ENCODE measurements at regions not wholly inside any gene's neighbourhood (a gene's known extent, or its start where the extent isn't known, plus 50 kb on each side); places are given as distances from the start of the nearest gene placed in this dataset.

GRCh38 chr17:71948703-71949422 lies 172.0 kb upstream of the SOX9 start:
- Mint-ChIP-seq H3K27me3 (ENCODE audit: low read depth) (peaks cover 3% of the 10 kb centered on the region), H3K4me3 (no peak overlapping the region), H3K4me1 (no peaks in the 10 kb centered on the region), H3K27ac (no peak overlapping the region), H3K9me3 (peaks cover 15% of the 10 kb centered on the region), H3K36me3 (no peaks in the 10 kb centered on the region)
- DNase-seq (ENCODE audit: low spot score in 2 of 2, unreplicated experiment in 2 of 2): no peak
- TF ChIP-seq CTCF (IDR thresholded peaks at IDR 0.05; ENCODE audit: unreplicated experiment): no peak

GRCh38 chr17:71959154-71959553 lies 161.7 kb upstream of the SOX9 start:
- TF ChIP-seq CTCF (IDR thresholded peaks at IDR 0.05; ENCODE audit: unreplicated experiment): no peak
- Mint-ChIP-seq H3K9me3 (peaks cover 9% of the 10 kb centered on the region), H3K4me1 (no peaks in the 10 kb centered on the region), H3K27me3 (ENCODE audit: low read depth) (no peaks in the 10 kb centered on the region), H3K36me3 (no peaks in the 10 kb centered on the region), H3K4me3 (no peak overlapping the region), H3K27ac (no peak overlapping the region)
- DNase-seq (ENCODE audit: low spot score in 2 of 2, unreplicated experiment in 2 of 2): no peak

GRCh38 chr17:71963351-71963750 lies 157.5 kb upstream of the SOX9 start:
- no peak for DNase-seq (ENCODE audit: low spot score in 2 of 2, unreplicated experiment in 2 of 2)
- no peaks in the 10 kb centered on the region for H3K4me1 Mint-ChIP-seq
- H3K9me3 Mint-ChIP-seq: peaks cover 9% of the 10 kb centered on the region
- H3K27me3 Mint-ChIP-seq (ENCODE audit: low read depth): no peaks in the 10 kb centered on the region
- no peaks in the 10 kb centered on the region for H3K36me3 Mint-ChIP-seq
- TF ChIP-seq CTCF (IDR thresholded peaks at IDR 0.05; ENCODE audit: unreplicated experiment): no peak
- no peak overlapping the region for H3K4me3 Mint-ChIP-seq
- no peak overlapping the region for H3K27ac Mint-ChIP-seq

GRCh38 chr17:71963791-71964190 lies 157.0 kb upstream of the SOX9 start:
- no peaks in the 10 kb centered on the region for H3K27me3 Mint-ChIP-seq (ENCODE audit: low read depth)
- peaks cover 9% of the 10 kb centered on the region for H3K9me3 Mint-ChIP-seq
- TF ChIP-seq CTCF (IDR thresholded peaks at IDR 0.05; ENCODE audit: unreplicated experiment): no peak
- no peak overlapping the region for H3K27ac Mint-ChIP-seq
- H3K36me3 Mint-ChIP-seq: no peaks in the 10 kb centered on the region
- H3K4me1 Mint-ChIP-seq: no peaks in the 10 kb centered on the region
- H3K4me3 Mint-ChIP-seq: no peak overlapping the region
- DNase-seq (ENCODE audit: low spot score in 2 of 2, unreplicated experiment in 2 of 2): no peak

GRCh38 chr17:71964559-71964958 lies 156.3 kb upstream of the SOX9 start:
- Mint-ChIP-seq H3K27me3 (ENCODE audit: low read depth) (no peaks in the 10 kb centered on the region), H3K9me3 (peaks cover 9% of the 10 kb centered on the region), H3K4me1 (no peaks in the 10 kb centered on the region), H3K27ac (no peak overlapping the region), H3K4me3 (no peak overlapping the region), H3K36me3 (no peaks in the 10 kb centered on the region)
- no peak for TF ChIP-seq CTCF (IDR thresholded peaks at IDR 0.05; ENCODE audit: unreplicated experiment)
- DNase-seq (ENCODE audit: low spot score in 2 of 2, unreplicated experiment in 2 of 2): no peak

GRCh38 chr17:71966055-71966454 lies 154.8 kb upstream of the SOX9 start:
- no peak for DNase-seq (ENCODE audit: low spot score in 2 of 2, unreplicated experiment in 2 of 2)
- no peak for TF ChIP-seq CTCF (IDR thresholded peaks at IDR 0.05; ENCODE audit: unreplicated experiment)
- H3K27ac Mint-ChIP-seq: no peak overlapping the region
- H3K36me3 Mint-ChIP-seq: no peaks in the 10 kb centered on the region
- H3K27me3 Mint-ChIP-seq (ENCODE audit: low read depth): no peaks in the 10 kb centered on the region
- no peaks in the 10 kb centered on the region for H3K4me1 Mint-ChIP-seq
- no peak overlapping the region for H3K4me3 Mint-ChIP-seq
- H3K9me3 Mint-ChIP-seq: no peaks in the 10 kb centered on the region
